Lower leg skin (tissue), 3 donors: ENCODE measurements at regions not wholly inside any gene's neighbourhood (a gene's known extent, or its start where the extent isn't known, plus 50 kb on each side); places are given as distances from the start of the nearest gene placed in this dataset.

Source experiments
- POLR2A ChIP-seq, 2 donors: fragments of 450-650 bp; IDR thresholded peaks; one replicate each; pipeline ENCODE4 v1.6.1; 2016 to 2017; ENCODE audit warnings: antibody characterized with exemption in 2 of 2, mild to moderate bottlenecking in 1 of 2, moderate library complexity in 1 of 2
- TF ChIP-seq, protein P1 (sequence below), 3 donors: fragments of 450-650 bp; IDR thresholded peaks; one replicate each; pipeline ENCODE4 v1.5.1; 2016; ENCODE audit warnings: antibody characterized with exemption in 3 of 3, mild to moderate bottlenecking in 3 of 3, moderate library complexity in 2 of 3

GRCh38 chr21:37971390-37971950 is 55.2 kb upstream of the KCNJ6 start:
- TF ChIP-seq POLR2A (IDR thresholded peaks at IDR 0.05) = no peak
- TF ChIP-seq, protein P1, sequence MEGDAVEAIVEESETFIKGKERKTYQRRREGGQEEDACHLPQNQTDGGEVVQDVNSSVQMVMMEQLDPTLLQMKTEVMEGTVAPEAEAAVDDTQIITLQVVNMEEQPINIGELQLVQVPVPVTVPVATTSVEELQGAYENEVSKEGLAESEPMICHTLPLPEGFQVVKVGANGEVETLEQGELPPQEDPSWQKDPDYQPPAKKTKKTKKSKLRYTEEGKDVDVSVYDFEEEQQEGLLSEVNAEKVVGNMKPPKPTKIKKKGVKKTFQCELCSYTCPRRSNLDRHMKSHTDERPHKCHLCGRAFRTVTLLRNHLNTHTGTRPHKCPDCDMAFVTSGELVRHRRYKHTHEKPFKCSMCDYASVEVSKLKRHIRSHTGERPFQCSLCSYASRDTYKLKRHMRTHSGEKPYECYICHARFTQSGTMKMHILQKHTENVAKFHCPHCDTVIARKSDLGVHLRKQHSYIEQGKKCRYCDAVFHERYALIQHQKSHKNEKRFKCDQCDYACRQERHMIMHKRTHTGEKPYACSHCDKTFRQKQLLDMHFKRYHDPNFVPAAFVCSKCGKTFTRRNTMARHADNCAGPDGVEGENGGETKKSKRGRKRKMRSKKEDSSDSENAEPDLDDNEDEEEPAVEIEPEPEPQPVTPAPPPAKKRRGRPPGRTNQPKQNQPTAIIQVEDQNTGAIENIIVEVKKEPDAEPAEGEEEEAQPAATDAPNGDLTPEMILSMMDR (IDR thresholded peaks at IDR 0.05) = no peak
